ENCODE measurements at regions not wholly inside any gene's neighbourhood (a gene's known extent, or its start where the extent isn't known, plus 50 kb on each side); places are given as distances from the start of the nearest gene placed in this dataset.

GRCh38 chr6:143589162-143589561, 77.6 kb upstream of the FUCA2 start:
- in situ Hi-C loops (cut with MboI; ENCODE audit: low pct_unique_long_range_greater_than_20kb, low sequenced_read_pairs, unreplicated experiment): loop anchor here (25.0 kb wide), 1 partner anchor 898 kb away; no protein-coding TSS in a partner anchor
- DNase-seq (ENCODE audit: low spot score): no peak
- no peak for TF ChIP-seq CTCF (IDR thresholded peaks at IDR 0.05; ENCODE audit: extremely low read depth, insufficient read depth, missing control alignments)

- in situ Hi-C loops (cut with MboI; ENCODE audit: low pct_unique_long_range_greater_than_20kb, low sequenced_read_pairs, unreplicated experiment): loop anchor here (25.0 kb wide), 1 partner anchor 901 kb away; no protein-coding TSS in a partner anchor
- DNase-seq (ENCODE audit: low spot score): no peak
- no peak for TF ChIP-seq CTCF (IDR thresholded peaks at IDR 0.05; ENCODE audit: extremely low read depth, insufficient read depth, missing control alignments)
These were observed 75.0 kb upstream of the FUCA2 start for GRCh38 chr6:143586557-143586956.

GRCh38 chr6:143585716-143586115, 74.2 kb upstream of the FUCA2 start:
- TF ChIP-seq CTCF (IDR thresholded peaks at IDR 0.05; ENCODE audit: extremely low read depth, insufficient read depth, missing control alignments): no peak
- in situ Hi-C loops (cut with MboI; ENCODE audit: low pct_unique_long_range_greater_than_20kb, low sequenced_read_pairs, unreplicated experiment): loop anchor here (25.0 kb wide), 1 partner anchor 902 kb away; no protein-coding TSS in a partner anchor
- DNase-seq (ENCODE audit: low spot score): no peak

- DNase-seq (ENCODE audit: low spot score): no peak
- in situ Hi-C loops (cut with MboI; ENCODE audit: low pct_unique_long_range_greater_than_20kb, low sequenced_read_pairs, unreplicated experiment): loop anchor here (25.0 kb wide), 1 partner anchor 902 kb away; no protein-coding TSS in a partner anchor
- TF ChIP-seq CTCF (IDR thresholded peaks at IDR 0.05; ENCODE audit: extremely low read depth, insufficient read depth, missing control alignments): no peak
These were observed 73.7 kb upstream of the FUCA2 start for GRCh38 chr6:143585241-143585640.

GRCh38 chr6:143583542-143584327, 72.2 kb upstream of the FUCA2 start:
- TF ChIP-seq CTCF (IDR thresholded peaks at IDR 0.05; ENCODE audit: extremely low read depth, insufficient read depth, missing control alignments): no peak
- no peak for DNase-seq (ENCODE audit: low spot score)
- in situ Hi-C loops (cut with MboI; ENCODE audit: low pct_unique_long_range_greater_than_20kb, low sequenced_read_pairs, unreplicated experiment): loop anchor here (25.0 kb wide), 1 partner anchor 904 kb away; no protein-coding TSS in a partner anchor

- in situ Hi-C loops (cut with MboI; ENCODE audit: low pct_unique_long_range_greater_than_20kb, low sequenced_read_pairs, unreplicated experiment): loop anchor here (25.0 kb wide), 1 partner anchor 905 kb away; no protein-coding TSS in a partner anchor
- no peak for TF ChIP-seq CTCF (IDR thresholded peaks at IDR 0.05; ENCODE audit: extremely low read depth, insufficient read depth, missing control alignments)
- no peak for DNase-seq (ENCODE audit: low spot score)
These were observed 70.4 kb upstream of the FUCA2 start for GRCh38 chr6:143581835-143582480.
